ENCODE measurements at regions not wholly inside any gene's neighbourhood (a gene's known extent, or its start where the extent isn't known, plus 50 kb on each side); places are given as distances from the start of the nearest gene placed in this dataset.
"Not testable (repeated sequence)": the region's sequence is repeated elsewhere in the genome, so short reads cannot be mapped to it uniquely, and the experiment has no call there.

DNA sequence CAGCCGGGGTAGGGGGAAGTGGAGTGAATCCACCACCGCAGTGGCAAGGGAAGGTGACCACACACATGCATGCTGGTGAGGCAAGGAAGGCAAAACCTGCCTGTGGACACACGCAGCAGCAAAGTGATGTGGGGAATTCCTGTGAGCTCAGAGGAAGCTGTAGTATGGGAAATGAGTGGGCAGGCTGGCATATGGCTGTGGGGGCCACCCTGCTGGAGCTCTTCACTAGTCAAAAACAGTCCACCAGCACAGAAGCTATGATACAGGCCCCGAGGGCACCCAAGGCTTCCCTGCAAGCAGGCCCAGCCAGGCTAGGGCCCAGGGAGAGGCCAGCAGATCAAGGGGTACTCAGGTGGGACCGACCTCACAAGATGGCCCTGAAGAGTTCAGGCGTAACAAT, 239.1 kb downstream of the CHM start:
- no peak for DNase-seq

DNA sequence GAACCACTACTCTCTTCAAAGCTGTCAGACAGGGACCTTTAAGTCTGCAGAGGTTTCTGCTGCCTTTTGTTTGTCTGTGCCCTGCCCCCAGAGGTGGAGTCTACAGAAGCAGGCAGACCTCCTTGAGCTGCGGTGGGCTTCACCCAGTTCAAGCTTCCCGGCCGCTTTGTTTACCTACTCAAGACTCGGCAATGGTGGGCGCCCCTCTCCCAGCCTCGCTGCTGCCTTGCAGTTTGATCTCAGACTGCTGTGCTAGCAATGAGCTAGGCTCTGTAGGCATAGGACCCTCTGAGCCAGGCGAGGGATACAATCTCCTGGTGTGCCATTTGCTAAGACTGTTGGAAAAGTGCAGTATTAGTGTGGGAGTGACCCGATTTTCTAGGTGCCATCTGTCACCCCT, 275.0 kb downstream of the CHM start:
- ATAC-seq (ENCODE audit: poor library complexity); intact Hi-C loops (cut with DNase I); DNase-seq: not testable (repeated sequence)

More for the DNA sequence above, 239.1 kb downstream of the CHM start:
- ATAC-seq (ENCODE audit: poor library complexity), result no peak
- intact Hi-C loops (cut with DNase I), result no loop called here

DNA sequence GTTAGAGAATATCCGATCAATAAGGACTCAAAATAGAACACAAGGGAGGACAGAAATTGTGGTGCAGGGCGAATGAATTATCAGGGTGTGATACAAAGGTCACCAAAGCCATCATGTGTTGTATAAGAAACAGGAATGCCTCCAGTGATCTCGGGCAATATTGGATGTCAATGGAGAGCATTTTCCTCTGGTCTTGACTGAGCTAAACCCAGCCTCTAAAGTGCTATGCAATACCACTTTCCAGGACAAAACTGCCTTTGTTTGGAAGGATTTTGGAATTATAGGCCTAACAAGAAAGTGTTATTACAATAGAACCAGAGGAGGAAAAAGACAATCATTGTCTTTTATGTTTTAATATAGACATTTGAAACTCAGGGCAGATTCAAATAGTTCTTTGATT, 281.7 kb downstream of the CHM start:
- DNase-seq (no peak), ATAC-seq (ENCODE audit: poor library complexity) (no peak)
- intact Hi-C loops (cut with DNase I), result no loop called here

DNA sequence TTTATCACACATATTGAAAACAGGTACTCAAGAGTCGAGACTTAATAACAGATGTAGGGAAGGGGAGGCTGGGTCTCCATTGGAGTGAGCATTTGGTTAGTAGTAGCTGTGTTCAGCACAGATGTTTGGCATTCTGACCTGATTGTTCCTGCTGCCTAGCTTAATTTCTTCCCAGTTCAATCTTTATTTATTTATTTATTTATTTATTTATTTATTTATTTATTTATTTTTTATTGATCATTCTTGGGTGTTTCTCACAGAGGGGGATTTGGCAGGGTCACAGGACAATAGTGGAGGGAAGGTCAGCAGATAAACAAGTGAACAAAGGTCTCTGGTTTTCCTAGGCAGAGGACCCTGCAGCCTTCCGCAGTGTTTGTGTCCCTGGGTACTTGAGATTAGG, 324.3 kb downstream of the CHM start:
- intact Hi-C loops (cut with DNase I); ATAC-seq (ENCODE audit: poor library complexity); DNase-seq: not testable (repeated sequence)

DNA sequence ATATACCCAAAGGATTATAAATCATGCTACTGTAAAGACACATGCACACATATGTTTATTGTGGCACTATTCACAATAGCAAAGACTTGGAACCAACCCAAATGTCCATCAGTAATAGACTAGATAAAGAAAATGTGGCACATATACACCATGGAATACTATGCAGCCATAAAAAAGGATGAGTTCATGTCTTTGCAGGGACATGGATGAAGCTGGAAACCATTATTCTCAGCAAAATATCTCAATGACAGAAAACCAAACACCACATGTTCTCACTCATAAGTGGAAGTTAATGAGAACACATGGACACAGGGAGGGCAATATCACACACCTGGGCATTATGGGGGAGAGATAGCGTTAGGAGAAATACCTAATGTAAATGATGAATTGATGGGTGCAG, 323.8 kb upstream of the POF1B start:
- ATAC-seq (ENCODE audit: poor library complexity); intact Hi-C loops (cut with DNase I); DNase-seq: not testable (repeated sequence)

DNA sequence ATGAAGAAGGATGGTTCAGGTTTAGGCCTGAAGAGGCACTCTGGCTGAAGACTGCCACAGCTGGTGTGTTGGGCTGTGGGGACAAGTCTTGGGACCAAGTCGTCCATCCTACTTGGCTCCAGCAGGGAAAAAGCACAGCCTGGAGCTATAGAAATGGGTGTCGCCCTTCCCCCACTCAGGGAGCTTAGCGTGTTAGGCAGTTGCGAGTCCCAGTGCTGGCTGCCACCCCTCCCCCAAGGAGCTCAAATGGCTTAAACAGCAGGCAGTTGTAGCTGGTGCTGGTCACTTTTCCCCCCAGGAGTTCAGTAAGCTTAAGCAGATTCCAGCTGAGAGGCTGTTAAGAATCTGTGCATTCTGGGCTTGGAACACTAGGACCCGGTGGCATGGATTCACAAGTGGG, 319.5 kb upstream of the POF1B start:
- DNase-seq (no peak), ATAC-seq (ENCODE audit: poor library complexity) (no peak)
- intact Hi-C loops (cut with DNase I), result no loop called here

DNA sequence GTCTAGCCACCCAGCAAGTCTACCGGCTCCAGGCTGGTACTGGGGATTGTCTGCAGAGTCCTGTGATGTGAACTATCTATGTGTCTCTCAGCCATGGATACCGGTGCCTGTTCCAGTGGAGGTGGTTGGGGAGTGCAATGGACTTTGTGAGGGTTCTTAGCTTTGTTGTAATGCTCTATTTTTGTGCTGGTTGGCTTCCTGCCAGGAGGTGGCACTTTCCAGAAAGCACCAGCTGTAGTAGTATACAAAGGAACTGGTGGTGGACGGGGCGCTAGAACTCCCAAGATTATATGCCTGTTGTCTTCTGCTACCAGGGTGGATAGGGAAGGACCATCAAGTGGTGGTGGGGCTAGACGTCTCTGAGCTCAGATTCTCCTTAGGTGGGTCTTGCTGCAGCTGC, 306.4 kb upstream of the POF1B start:
- intact Hi-C loops (cut with DNase I), result no loop called here
- ATAC-seq (ENCODE audit: poor library complexity) (no peak), DNase-seq (no peak)

DNA sequence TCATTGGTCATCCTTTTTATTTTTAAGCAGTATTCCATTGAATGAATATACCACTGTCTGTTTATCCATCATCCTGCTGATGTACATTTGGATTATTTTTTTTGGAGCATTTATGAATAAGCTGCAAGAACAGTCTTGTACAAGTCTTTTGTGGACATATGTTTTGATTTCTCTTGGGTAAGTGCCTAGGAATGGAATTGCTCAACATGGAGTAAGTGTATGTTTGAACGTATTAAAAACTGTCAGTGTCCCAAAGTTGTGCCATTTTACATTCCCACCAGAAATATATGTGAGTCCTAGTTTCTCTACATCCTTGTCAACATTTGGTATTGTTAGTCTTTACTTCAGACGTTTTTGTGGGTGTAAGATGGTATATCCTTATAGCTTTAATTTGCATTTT, 287.0 kb upstream of the POF1B start:
- DNase-seq (no peak), ATAC-seq (ENCODE audit: poor library complexity) (no peak)
- intact Hi-C loops (cut with DNase I), result no loop called here

DNA sequence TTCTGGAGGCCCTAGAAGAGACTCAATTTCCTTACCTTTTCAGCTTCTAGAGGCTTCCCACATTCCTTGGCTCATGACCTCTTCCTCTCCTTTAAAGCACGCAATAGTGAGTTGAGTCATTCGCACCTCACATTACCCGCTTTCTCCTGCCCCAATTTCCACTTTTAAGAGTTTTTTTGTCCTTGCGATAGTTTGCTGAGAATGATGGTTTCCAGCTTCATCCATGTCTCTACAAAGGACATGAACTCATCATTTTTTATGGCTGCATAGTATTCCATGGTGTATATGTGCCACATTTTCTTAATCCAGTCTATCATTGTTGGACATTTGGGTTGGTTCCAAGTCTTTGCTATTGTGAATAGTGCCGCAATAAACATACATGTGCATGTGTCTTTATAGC, 284.5 kb upstream of the POF1B start:
- intact Hi-C loops (cut with DNase I); ATAC-seq (ENCODE audit: poor library complexity); DNase-seq: not testable (repeated sequence)

DNA sequence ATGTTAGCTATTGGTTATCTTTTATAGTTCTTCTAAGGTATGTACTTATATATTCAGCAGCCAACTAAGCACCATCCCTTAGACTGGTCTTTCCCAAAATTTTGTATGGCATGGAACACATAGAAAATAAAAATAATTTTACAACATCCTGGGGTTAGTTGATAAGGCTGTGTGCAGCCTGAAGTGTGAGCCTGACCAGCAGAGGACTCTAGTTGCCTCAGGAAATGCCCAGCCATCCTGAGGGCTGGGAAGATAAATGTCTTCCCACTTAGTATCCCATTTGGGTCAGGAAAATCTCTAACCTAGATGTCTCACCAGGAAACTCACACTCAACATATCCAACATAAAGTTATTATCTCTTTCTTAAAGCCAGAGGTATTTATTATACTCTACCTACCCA, 251.4 kb upstream of the POF1B start:
- intact Hi-C loops (cut with DNase I), result no loop called here
- no peak for ATAC-seq (ENCODE audit: poor library complexity)
- no peak for DNase-seq

DNA sequence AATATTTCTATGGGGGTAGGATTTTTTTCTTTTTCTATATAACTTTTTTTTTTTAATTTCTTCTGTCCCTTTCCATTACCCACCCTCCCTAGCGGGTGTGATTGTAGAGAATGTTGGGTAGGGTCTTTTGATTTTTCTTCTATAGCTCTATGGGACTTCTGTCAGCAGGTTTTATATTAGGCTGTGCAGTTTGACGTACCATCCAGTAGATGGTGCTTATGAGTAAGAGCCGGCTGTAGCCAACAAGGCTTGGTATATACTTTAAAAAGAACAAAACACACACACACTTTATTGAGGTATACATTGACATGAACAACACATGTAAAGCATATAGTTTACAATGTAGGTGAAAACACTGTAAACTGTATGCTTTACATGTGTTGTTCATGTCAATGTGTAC, 247.9 kb upstream of the POF1B start:
- intact Hi-C loops (cut with DNase I), result no loop called here
- ATAC-seq (ENCODE audit: poor library complexity) (no peak), DNase-seq (no peak)

DNA sequence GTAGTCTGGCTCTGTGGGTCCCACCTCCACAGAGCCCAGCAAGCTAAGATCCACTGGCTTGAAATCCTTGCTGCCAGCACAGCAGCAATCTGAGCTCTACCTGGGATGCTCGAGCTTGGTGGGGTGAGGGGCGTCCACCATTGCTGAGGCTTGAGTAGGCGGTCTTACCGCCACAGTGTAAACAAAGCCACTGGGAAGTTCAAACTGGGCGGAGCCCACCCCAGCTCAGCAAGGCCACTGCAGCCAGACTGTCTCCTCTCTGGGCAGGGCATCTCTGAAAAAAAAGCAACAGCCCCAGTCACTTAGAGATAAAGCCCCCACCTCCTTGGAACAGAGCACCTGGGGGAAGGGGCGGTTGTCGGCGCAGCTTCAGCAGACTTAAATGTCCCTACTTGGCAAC, 243.2 kb upstream of the POF1B start:
- ATAC-seq (ENCODE audit: poor library complexity), result no peak
- DNase-seq, result no peak
- intact Hi-C loops (cut with DNase I), result no loop called here

DNA sequence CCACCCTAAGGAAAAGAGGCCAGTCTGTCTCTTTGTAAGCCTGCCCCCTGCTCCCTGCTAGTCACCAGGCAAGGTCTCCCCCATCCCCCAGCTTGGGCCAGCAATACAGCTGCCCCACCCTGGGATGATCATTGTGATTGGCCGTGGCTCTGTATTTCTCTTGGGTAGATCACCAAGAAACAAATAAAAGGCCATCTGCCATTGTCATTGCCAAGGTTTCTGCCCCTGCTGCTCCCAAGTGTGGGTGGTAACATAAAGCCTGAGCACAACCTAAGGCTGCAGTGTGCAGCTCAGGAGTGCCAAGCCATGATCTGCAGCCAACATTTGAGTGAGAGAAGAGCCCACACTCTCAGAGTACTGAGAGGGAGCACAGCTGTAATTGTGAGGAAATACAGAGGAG, 241.0 kb upstream of the POF1B start:
- intact Hi-C loops (cut with DNase I), result no loop called here
- DNase-seq, result no peak
- ATAC-seq (ENCODE audit: poor library complexity), result no peak

DNA sequence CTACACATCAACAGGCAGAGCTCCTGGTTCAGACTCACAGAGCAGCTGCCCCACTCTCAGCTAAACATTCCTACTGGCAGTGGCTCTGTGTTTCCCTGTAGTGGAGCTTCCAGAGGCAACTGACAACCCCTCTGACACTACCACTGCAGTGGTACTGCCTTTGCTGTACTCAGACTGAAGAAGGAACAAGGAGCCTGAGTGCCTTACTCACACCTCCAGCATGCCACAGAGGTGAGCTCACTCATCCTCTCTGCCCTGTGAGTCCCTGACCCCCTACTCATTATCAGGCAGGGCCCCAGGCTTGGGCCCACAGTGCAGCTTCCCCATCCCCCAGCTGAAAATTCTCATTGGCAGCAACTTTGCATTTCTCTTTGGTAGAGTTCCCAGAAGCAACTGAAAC, 240.5 kb upstream of the POF1B start:
- no peak for DNase-seq
- intact Hi-C loops (cut with DNase I), result no loop called here
- no peak for ATAC-seq (ENCODE audit: poor library complexity)

DNA sequence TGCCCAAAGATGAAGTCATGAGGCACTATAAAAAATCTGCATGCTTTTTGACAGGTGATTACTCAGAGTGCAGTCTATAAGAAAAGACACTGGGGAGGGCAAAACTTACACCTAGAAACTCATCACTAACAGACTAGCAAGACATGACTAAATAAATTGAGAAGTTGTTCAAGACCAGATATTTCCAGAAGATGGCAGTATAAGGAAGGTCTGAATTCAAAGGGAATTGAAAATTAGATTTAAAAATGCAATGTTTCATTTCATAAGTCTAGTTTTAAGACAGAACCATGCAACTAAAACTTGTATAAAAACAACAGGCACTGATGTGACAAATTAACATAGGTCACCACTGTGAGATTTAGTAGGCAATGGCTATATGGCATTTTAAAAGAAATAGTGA, 232.5 kb upstream of the POF1B start:
- ATAC-seq (ENCODE audit: poor library complexity), result no peak

DNA sequence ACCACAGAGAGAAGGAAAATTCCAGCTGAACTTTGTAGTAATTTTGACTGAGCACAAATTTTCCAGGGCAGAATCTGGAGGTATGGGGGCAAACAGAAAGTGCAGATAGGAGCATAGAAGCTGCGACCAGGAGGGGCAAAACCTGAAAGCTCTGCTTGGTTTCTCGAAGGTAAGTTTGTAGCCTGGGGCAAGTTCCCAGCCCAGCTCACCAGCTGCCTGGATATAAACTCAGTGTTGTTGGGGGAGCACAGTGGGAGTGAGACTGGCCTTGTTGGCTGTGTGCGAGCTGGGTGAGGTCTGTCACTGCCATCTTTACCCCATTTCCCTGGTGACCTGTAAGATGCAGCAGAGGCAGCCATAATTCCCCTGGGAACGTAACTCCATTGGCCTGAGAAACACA, 213.5 kb upstream of the POF1B start:
- no peak for ATAC-seq (ENCODE audit: poor library complexity)
- intact Hi-C loops (cut with DNase I), result no loop called here

More for the DNA sequence above, 232.5 kb upstream of the POF1B start:
- no peak for DNase-seq
- intact Hi-C loops (cut with DNase I), result no loop called here

DNA sequence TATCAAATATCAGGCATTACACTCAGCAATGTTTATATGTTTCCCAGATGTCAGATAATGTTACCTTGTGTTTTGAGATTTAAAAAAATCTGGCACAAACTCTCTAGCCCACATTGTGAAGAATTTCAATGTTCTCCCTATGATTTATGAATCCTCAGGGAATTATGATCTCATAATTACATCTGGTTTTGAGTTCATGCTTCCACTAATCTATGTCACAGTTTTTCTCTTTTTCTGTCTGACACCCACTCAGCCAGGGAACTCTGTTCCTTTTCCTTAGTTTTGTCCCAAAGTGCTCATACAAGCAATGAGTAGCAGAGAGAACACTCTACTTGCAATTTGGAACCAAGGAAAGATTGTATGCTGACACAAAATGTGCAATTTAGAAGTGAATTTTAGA, 212.1 kb upstream of the POF1B start:
- no peak for DNase-seq
- ATAC-seq (ENCODE audit: poor library complexity), result no peak
- intact Hi-C loops (cut with DNase I), result no loop called here

More for the DNA sequence above, 213.5 kb upstream of the POF1B start:
- no peak for DNase-seq

DNA sequence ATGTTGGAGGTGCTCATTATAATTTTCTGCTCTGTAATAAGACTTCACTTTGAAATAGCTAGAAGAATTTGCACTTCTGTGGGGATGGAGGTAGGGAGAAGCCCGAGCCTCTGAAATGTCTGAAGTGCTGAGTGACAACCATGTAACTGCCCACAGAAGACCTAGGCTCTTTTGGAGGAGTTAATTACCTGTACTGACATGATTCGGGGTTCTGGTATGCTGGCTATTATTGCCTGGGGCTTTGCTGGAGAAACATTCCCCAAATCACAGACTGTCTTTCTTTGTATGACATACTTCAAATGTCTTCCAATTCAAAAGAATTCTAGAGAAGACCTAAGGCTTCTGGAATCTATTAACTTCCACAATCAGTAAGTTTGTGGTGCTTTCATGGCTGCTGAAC, 211.2 kb upstream of the POF1B start:
- DNase-seq, result no peak
- intact Hi-C loops (cut with DNase I), result no loop called here
- no peak for ATAC-seq (ENCODE audit: poor library complexity)

DNA sequence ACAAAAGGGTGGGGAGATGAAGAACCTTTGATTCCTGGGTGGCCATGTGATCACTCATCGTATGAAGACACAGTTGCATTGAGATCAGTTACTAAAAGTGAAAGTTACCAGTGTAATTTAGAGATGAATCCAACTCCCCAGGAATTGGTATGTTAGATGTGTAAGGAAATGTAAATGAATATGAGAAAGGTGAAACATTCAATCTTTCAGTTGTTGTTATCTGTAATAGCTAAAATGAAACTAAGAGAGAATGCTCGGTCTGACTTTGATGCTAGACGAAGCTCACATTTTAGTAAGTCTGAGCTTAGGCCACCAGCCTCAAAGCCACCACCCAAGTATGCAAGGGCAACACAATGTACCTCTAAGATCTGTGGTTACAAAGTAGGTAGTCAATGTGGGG, 194.3 kb upstream of the POF1B start:
- DNase-seq, result no peak
- intact Hi-C loops (cut with DNase I), result no loop called here
- no peak for ATAC-seq (ENCODE audit: poor library complexity)

DNA sequence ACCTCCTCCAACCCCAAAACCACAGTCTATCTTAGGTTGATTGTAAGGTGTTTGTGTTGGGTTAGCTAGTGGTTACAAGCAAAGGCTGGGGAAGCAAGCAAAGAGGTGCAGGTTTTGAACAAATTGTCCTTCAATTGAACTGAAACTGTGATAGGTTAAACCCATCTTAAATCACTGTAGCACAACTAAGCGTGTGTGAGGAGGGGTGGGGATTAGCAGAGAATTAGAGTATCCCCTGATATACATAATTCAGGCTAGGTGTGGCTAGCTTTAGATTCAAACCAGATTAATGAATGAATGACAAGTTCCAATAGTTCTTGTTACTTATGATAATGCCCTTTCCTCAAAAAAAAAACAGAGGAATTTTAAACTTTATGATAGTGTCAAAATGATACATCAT, 191.0 kb upstream of the POF1B start:
- no peak for ATAC-seq (ENCODE audit: poor library complexity)
- intact Hi-C loops (cut with DNase I), result no loop called here
- no peak for DNase-seq

DNA sequence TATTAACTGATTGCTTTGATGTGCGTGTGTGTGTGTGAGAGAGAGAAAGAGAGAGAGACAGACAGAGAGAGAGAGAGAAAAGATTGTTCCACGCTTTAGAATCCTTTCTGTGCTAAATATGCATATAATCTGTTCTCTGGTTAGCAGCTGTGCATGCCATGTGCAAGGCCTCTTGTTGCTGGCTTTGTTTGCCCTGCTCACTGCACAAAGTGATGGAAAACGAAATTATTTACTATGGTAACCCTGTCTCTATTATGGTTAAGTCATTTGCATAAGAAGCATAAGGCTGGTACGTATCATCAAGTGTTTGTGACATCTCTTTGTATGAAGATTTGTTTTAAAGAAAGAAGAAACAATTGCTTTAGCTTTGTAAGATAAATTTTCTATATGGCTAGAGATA, 190.2 kb upstream of the POF1B start:
- DNase-seq, result no peak
- ATAC-seq (ENCODE audit: poor library complexity), result no peak
- intact Hi-C loops (cut with DNase I), result no loop called here

DNA sequence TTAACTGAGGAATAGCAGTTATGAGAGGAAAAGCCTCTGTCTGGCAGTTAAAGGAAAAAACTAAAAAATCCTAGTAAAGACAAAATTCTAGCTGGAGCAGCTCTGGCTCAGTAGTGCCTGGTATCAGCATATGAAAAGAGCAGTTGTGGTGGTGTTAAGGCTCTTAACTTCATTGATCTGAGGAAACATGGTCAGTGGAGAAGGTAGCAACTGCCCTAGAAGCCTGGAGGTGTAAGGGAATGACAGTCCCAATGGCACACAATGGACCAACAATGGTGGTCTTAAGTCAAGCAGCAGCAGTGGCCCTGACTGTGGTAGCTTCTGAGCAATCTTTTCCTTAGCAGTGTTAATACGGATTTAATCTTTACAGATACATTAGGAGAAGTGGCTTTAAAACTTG, 189.6 kb upstream of the POF1B start:
- intact Hi-C loops (cut with DNase I), result no loop called here
- no peak for DNase-seq
- no peak for ATAC-seq (ENCODE audit: poor library complexity)
